Activated CD4-positive, alpha-beta memory T cell treated with anti-CD3 and anti-CD28 coated beads, Interleukin-2, amount 10 ng/mL, durations not matched to agents 7 days and 5 days (primary cell): ENCODE measurements at regions not wholly inside any gene's neighbourhood (a gene's known extent, or its start where the extent isn't known, plus 50 kb on each side); places are given as distances from the start of the nearest gene placed in this dataset.

Experiments
- CTCF ChIA-PET: fragments of 350-600 bp; sonication (Branson Sonifier 250); formaldehyde crosslinking; loops from one replicate; lab custom pipeline; 2021; ENCODE audit warnings: antibody characterized with exemption, inconsistent platforms; lab: Charles Lee
- POLR2A ChIA-PET: fragments of 350-600 bp; sonication (Branson Sonifier 250); formaldehyde crosslinking; loops from one replicate; lab custom pipeline; 2021; ENCODE audit warnings: antibody characterized with exemption; lab: Charles Lee
- DNase-seq: peaks from one replicate; pipeline ENCODE4 v3.0.0-alpha.2; 2020
- H3K27ac Mint-ChIP-seq: one replicate; pipeline ENCODE4 v1.8.0; 2021; ENCODE audit warnings: mild to moderate bottlenecking, mixed read lengths
- H3K27me3 Mint-ChIP-seq: one replicate; pipeline ENCODE4 v1.8.0; 2021; ENCODE audit warnings: mixed read lengths
- H3K36me3 Mint-ChIP-seq: one replicate; pipeline ENCODE4 v1.8.0; 2021; ENCODE audit warnings: low read depth, mixed read lengths
- H3K4me1 Mint-ChIP-seq: one replicate; pipeline ENCODE4 v1.8.0; 2021; ENCODE audit warnings: mixed read lengths
- H3K4me3 Mint-ChIP-seq: one replicate; pipeline ENCODE4 v1.8.0; 2021; ENCODE audit warnings: mild to moderate bottlenecking, mixed read lengths
- H3K9me3 Mint-ChIP-seq: one replicate; pipeline ENCODE4 v1.8.0; 2021; ENCODE audit warnings: mixed read lengths

DNA sequence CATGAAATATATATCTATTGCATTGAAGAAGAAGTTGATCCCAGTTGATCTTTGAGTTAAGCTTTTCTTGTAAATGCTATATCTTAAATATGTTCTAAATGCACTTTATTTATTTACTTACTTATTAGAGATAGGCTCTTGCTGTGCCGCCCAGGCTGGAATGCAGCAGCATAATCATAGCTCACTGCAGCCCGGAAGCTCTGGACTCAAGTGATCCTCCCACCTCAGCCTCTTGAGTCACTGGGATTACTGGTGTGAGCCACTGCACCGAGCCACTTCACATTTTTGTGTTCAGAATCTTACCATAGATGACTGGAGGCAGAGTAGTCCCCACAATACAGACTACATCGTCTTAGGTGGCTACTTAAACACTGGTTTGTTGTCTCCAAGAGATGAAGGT, 324.3 kb upstream of the SLIT2 start:
- Mint-ChIP-seq H3K4me1 (no peaks in the 10 kb centered on the region), H3K27ac (no peak overlapping the region), H3K4me3 (no peak overlapping the region), H3K27me3 (no peaks in the 10 kb centered on the region), H3K9me3 (peaks cover 9% of the 10 kb centered on the region), H3K36me3 (no peaks in the 10 kb centered on the region)
- POLR2A ChIA-PET = no interaction called here
- CTCF ChIA-PET = no interaction called here
- DNase-seq = no peak

- no peaks in the 10 kb centered on the region for H3K27me3 Mint-ChIP-seq
- no peak for DNase-seq
- no peak overlapping the region for H3K27ac Mint-ChIP-seq
- POLR2A ChIA-PET = no interaction called here
- H3K4me3 Mint-ChIP-seq = no peak overlapping the region
- no peaks in the 10 kb centered on the region for H3K4me1 Mint-ChIP-seq
- H3K9me3 Mint-ChIP-seq = peaks cover 6% of the 10 kb centered on the region
- CTCF ChIA-PET = no interaction called here
- no peaks in the 10 kb centered on the region for H3K36me3 Mint-ChIP-seq
Observed at GRCh38 chr4:19925516-19925915, 326.2 kb upstream of the SLIT2 start.

- ChIA-PET CTCF (no interaction called here), POLR2A (no interaction called here)
- H3K27ac Mint-ChIP-seq = no peak overlapping the region
- no peak overlapping the region for H3K4me3 Mint-ChIP-seq
- no peaks in the 10 kb centered on the region for H3K27me3 Mint-ChIP-seq
- no peaks in the 10 kb centered on the region for H3K36me3 Mint-ChIP-seq
- DNase-seq = no peak
- peaks cover 4% of the 10 kb centered on the region for H3K9me3 Mint-ChIP-seq
- H3K4me1 Mint-ChIP-seq = no peaks in the 10 kb centered on the region
Observed at GRCh38 chr4:19924761-19925160, 326.9 kb upstream of the SLIT2 start.

DNA sequence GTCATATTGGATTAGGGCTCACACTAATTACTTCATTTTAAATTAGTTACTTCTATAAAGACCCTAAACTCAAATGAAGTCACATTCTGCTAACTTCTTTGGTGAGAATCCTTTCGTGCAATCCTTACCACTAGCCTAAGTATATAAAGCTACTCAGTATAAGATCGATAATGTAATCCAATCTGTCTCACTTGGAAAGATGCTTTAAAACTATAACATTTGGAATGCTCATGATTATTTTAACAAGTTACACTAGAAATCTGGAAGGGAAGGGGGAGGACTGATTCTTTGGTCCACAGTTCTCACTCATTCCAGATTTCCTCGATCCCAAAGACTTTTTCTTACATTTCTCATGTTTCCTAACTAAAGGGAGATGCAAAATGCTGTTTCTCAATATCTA, 336.4 kb upstream of the SLIT2 start:
- Mint-ChIP-seq H3K9me3 (peaks cover 15% of the 10 kb centered on the region), H3K4me1 (no peaks in the 10 kb centered on the region), H3K4me3 (no peak overlapping the region), H3K36me3 (no peaks in the 10 kb centered on the region), H3K27ac (no peak overlapping the region), H3K27me3 (no peaks in the 10 kb centered on the region)
- ChIA-PET POLR2A (no interaction called here), CTCF (no interaction called here)
- no peak for DNase-seq

- ChIA-PET CTCF (no interaction called here), POLR2A (no interaction called here)
- H3K27ac Mint-ChIP-seq = no peak overlapping the region
- no peaks in the 10 kb centered on the region for H3K27me3 Mint-ChIP-seq
- H3K4me1 Mint-ChIP-seq = no peaks in the 10 kb centered on the region
- no peaks in the 10 kb centered on the region for H3K36me3 Mint-ChIP-seq
- no peak overlapping the region for H3K4me3 Mint-ChIP-seq
- no peak for DNase-seq
- peaks cover 5% of the 10 kb centered on the region for H3K9me3 Mint-ChIP-seq
Observed at GRCh38 chr4:19913650-19914049, 338.1 kb upstream of the SLIT2 start.

DNA sequence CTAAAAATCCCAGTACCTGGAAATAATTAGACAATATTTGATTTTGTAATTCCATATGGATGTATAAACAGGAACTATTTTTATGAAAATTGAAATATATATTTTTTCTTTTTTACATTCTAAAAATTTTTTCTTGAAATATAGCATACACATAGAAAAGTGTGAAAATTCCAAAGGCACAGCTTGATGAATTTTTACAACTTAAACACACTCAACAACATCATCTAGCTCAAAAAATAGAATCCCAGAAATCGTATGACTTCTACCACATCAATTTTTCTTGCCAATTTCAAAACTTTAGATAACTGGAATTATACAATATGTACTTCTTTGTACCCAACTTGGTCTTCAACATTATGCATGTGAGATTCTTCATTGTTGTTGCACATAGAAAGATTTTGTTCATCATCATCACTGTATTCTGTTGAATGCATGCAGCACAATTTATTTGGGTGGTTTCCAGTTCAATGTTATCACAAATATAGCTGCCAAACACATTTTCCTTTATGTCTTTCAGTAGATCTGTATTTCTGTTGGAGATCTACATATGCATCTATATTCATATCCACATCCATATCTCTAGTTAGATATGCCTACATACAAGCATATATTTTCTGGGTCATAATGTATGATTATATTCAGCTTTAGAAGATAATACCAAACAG, 340.7 kb upstream of the SLIT2 start:
- H3K36me3 Mint-ChIP-seq = no peaks in the 10 kb centered on the region
- POLR2A ChIA-PET = no interaction called here
- H3K9me3 Mint-ChIP-seq = peaks cover 10% of the 10 kb centered on the region
- no peak overlapping the region for H3K4me3 Mint-ChIP-seq
- CTCF ChIA-PET = no interaction called here
- no peak for DNase-seq
- H3K27me3 Mint-ChIP-seq = no peaks in the 10 kb centered on the region
- H3K27ac Mint-ChIP-seq = no peak overlapping the region
- no peaks in the 10 kb centered on the region for H3K4me1 Mint-ChIP-seq

DNA sequence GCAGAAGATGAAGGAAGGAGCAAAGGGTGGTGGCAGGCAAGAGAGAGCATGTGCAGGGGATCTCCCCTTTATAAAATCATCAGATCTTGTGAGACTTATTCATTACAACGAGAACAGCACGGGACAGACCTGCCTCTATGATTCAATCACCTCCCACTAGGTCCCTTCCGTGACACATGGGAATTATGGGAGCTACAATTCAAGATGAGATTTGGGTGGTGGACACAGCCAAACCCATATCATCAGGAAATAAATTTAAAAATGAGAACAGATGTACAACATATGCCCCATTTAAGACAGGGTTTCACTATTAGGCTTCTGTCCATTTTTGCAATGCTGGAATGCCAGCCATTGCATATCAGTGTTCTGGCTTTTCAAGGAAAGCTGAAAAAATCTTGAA, 346.7 kb upstream of the SLIT2 start:
- no peaks in the 10 kb centered on the region for H3K4me1 Mint-ChIP-seq
- ChIA-PET CTCF (no interaction called here), POLR2A (no interaction called here)
- H3K27me3 Mint-ChIP-seq = no peaks in the 10 kb centered on the region
- no peak overlapping the region for H3K27ac Mint-ChIP-seq
- peaks cover 8% of the 10 kb centered on the region for H3K9me3 Mint-ChIP-seq
- no peak for DNase-seq
- H3K36me3 Mint-ChIP-seq = no peaks in the 10 kb centered on the region
- no peak overlapping the region for H3K4me3 Mint-ChIP-seq

DNA sequence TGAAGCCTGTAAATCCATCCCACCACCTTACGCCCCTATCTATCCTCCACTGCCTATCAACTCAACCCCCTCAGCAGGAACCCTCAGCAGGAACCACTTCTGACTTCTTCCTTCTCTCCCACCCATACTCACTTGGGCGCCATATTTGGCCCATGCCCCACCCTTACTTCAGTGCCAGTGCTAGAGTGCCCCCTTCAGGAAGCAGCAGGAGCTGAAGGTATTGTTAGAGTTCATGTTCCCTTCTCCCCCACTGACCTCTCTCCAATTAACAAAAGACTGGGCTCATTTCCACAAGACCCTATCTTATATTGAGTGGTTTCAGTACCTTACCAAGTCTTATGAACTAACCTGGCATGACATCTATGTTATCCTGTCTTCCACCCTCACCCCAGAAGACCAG, 363.1 kb upstream of the SLIT2 start:
- Mint-ChIP-seq H3K9me3 (peaks cover 12% of the 10 kb centered on the region), H3K4me1 (no peaks in the 10 kb centered on the region), H3K4me3 (no peak overlapping the region), H3K27ac (no peak overlapping the region), H3K27me3 (no peaks in the 10 kb centered on the region), H3K36me3 (no peaks in the 10 kb centered on the region)
- no peak for DNase-seq
- POLR2A ChIA-PET = no interaction called here
- CTCF ChIA-PET = no interaction called here

DNA sequence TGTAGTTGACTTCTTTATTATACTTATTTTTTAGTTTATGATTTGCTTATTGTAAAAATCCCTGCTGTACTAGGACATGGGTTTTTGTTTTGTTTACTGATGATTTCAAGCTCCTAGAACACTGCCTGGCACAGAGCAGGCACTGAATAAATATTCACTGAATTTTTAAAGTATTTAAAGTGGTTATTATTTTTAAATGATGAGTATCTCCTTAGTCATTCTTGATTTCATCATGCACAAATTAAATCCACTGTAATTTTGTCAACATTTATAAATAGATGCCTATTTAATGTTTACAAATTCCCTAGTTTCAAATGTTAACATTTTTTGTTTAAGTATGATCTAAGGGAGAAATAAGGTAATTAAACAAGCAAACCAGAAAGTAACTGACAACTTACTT, 367.9 kb upstream of the SLIT2 start:
- no peaks in the 10 kb centered on the region for H3K27me3 Mint-ChIP-seq
- H3K4me1 Mint-ChIP-seq = no peaks in the 10 kb centered on the region
- H3K36me3 Mint-ChIP-seq = no peaks in the 10 kb centered on the region
- no peak for DNase-seq
- peaks cover 13% of the 10 kb centered on the region for H3K9me3 Mint-ChIP-seq
- no peak overlapping the region for H3K4me3 Mint-ChIP-seq
- POLR2A ChIA-PET = no interaction called here
- CTCF ChIA-PET = no interaction called here
- no peak overlapping the region for H3K27ac Mint-ChIP-seq

DNA sequence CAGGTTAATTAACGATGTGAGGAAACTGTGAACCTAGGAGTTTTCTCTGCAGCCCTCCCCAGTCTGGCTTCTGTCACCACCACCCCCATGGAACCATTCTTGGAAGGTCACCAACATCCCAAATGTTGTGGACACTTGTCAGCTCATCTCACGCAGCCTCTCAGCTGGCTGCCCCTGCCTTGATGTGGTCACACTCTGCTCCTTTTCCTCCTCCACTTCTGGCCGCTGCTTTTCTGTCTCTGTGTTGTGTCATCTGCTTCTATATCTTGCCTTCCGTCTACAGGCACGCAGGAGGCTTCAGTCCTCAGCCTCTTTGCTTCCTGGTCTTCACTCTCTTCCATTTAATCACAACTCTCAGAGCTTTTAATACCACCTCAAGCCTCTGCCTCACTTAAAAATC, 371.5 kb upstream of the SLIT2 start:
- Mint-ChIP-seq H3K4me1 (no peaks in the 10 kb centered on the region), H3K9me3 (peaks cover 5% of the 10 kb centered on the region), H3K27me3 (no peaks in the 10 kb centered on the region), H3K4me3 (no peak overlapping the region), H3K27ac (no peak overlapping the region), H3K36me3 (no peaks in the 10 kb centered on the region)
- DNase-seq = no peak
- ChIA-PET CTCF (no interaction called here), POLR2A (no interaction called here)

DNA sequence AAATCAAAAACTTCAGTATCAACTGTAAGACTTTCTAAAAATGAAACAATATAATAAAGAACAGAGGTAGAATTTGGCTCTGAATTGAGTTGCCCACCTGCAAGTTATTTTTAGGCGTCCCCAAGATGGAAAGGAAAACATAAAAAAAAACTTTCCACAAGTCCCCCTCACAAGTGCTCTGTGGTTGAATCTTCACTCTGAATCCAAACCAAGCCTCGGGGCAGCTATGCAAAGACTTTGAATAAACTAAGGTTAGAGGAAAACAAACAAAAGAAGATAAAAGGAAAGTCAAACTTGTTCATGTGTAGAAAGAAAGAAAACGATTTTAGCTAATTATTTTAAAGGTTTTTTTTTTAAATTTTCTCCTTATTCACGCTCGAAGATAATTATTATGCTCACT, 372.4 kb upstream of the SLIT2 start:
- no peak overlapping the region for H3K4me3 Mint-ChIP-seq
- H3K27ac Mint-ChIP-seq = no peak overlapping the region
- CTCF ChIA-PET = no interaction called here
- H3K4me1 Mint-ChIP-seq = no peaks in the 10 kb centered on the region
- H3K27me3 Mint-ChIP-seq = no peaks in the 10 kb centered on the region
- POLR2A ChIA-PET = no interaction called here
- H3K9me3 Mint-ChIP-seq = peaks cover 5% of the 10 kb centered on the region
- H3K36me3 Mint-ChIP-seq = no peaks in the 10 kb centered on the region
- no peak for DNase-seq

DNA sequence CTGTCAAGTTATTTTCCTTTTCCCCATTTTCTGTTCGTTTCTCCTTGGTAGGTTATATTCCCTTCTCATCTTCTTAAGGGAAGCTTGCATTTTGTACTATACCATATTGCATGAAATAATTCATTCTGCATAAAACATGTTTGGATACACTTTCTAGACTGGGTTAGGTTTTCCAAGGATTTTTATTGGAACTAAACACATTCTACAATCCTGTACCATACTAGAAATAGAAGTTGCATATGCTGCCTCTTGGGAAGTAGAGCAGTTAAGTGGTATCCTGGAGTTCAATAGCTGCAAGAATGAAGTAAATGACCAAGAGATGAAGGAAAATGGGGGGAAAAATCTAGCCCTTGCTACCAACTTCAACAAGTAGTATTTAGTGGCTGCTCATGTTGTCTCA, 393.7 kb upstream of the SLIT2 start:
- Mint-ChIP-seq H3K9me3 (peaks cover 18% of the 10 kb centered on the region), H3K36me3 (no peaks in the 10 kb centered on the region), H3K4me1 (no peaks in the 10 kb centered on the region), H3K4me3 (no peak overlapping the region), H3K27ac (no peak overlapping the region), H3K27me3 (no peaks in the 10 kb centered on the region)
- CTCF ChIA-PET = no interaction called here
- DNase-seq = no peak
- POLR2A ChIA-PET = no interaction called here

DNA sequence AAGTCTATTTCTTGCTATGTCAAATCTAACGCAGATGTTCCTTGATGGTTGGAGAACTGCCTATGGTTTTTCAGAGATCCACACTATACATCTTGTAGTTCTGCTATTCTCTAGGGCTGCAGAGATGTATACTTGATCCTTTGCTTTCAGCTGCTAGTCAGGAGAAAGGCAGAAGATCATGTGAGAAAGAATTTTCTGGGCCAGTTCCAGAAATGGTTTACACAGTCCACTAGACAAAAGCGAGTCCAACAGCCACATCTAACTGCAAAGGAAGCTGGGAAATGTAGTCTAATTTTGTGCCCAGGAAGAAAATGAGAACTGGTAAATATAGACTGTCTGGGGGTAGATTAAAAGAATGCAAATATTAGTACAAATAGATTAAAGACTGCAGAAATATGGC, 394.3 kb upstream of the SLIT2 start:
- H3K27me3 Mint-ChIP-seq = no peaks in the 10 kb centered on the region
- no peaks in the 10 kb centered on the region for H3K36me3 Mint-ChIP-seq
- CTCF ChIA-PET = no interaction called here
- peaks cover 18% of the 10 kb centered on the region for H3K9me3 Mint-ChIP-seq
- no peak for DNase-seq
- H3K27ac Mint-ChIP-seq = no peak overlapping the region
- POLR2A ChIA-PET = no interaction called here
- no peaks in the 10 kb centered on the region for H3K4me1 Mint-ChIP-seq
- no peak overlapping the region for H3K4me3 Mint-ChIP-seq

DNA sequence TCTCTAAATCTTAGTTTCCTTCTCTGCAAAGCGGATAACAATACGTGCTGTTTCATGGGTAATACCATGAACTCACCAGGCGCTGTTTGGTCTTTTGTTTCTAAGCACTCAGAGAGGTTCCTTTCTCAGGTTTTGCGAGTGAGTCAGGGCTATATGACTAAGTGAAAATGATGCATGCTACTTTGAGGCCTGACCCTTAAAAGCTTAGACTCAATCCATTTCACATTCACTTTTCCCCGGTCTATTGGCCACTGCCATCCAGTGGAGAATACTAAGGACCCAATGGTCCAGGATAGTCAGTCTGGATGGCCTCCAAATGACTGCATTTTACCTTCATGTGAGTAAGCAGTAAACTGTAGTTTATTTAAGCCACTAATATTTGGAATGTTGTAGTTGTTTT, 400.8 kb upstream of the SLIT2 start:
- no peak for DNase-seq
- no peaks in the 10 kb centered on the region for H3K4me1 Mint-ChIP-seq
- peaks cover 8% of the 10 kb centered on the region for H3K9me3 Mint-ChIP-seq
- H3K27me3 Mint-ChIP-seq = no peaks in the 10 kb centered on the region
- CTCF ChIA-PET = no interaction called here
- no peaks in the 10 kb centered on the region for H3K36me3 Mint-ChIP-seq
- no peak overlapping the region for H3K4me3 Mint-ChIP-seq
- POLR2A ChIA-PET = no interaction called here
- H3K27ac Mint-ChIP-seq = no peak overlapping the region
